Stimulated activated CD8-positive, alpha-beta memory T cell treated with anti-CD3 and anti-CD28 coated beads, Interleukin-15, amount 100 ng/mL, for 4 hours (primary cell): ENCODE measurements at regions not wholly inside any gene's neighbourhood (a gene's known extent, or its start where the extent isn't known, plus 50 kb on each side); places are given as distances from the start of the nearest gene placed in this dataset.

ENCODE experiments used
- DNase-seq, 2 donors: peaks; one replicate each; pipeline ENCODE4 v3.0.0-alpha.2; 2020; ENCODE audit warnings: low read depth in 2 of 2

DNA sequence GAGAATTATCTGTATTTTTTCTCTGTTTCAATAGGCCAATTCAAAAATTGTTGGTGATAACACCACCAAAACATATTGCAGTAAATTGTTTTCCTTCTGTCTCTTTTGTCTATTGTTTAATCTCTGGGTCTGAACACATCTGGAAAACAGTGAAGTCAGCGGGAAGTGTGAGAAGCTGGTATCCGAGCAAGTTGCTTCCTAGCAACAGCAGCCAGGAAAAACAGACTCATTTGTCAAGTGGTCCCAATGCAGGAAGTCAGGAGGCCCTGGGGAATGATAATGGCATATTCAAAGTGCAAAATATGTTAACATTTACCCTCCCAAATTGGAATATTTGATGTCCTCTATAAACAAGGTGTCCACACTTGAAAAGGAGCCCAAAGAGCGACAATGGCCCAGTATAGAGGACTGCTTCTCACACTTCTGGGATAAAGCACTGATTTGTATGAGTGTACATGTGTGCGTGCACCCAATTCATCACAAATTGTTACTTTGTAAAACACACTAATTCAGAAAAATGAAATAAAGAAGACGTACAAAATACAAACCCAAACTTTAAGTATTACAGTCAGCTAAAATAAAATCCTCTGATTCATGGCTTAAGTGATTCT, 515.0 kb downstream of the TBC1D4 start:
- DNase-seq = no peak

DNA sequence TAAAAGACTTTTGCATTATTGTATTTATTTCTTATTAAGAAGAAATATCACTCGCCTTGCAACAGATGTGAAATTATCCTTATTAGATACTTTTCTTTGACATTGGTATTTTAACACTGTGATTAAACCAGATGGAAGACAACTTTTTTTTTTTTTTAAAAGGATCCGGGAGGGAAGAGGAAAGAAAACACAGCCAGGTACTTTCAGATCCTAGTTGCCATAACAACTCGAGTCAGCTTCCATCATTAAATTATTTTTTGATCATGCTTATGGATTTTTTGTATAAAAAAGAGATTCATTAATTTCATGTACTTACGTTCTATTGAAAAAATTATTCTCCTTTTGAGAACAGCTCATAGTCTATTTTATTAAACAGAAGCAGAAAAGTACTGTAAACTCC, 515.7 kb downstream of the TBC1D4 start:
- no peak for DNase-seq

DNA sequence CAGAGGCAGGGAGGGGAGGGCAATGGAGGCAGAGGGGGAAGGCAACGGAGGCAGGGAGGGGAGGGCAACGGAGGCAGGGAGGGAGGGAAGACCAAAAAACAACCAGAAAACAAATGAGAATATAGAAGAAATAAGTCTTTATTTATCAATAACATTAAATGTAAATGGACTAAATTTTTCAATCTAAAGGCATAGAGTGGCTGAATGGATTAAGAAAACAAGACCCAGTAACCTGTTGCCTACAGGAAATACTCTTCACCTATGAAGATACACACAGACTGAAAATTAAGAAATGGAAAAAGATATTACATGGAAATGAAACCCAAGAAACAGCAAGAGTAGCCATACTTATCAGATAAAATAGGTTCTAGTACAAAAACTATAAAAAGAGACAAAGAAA, 536.3 kb downstream of the TBC1D4 start:
- no peak for DNase-seq

DNA sequence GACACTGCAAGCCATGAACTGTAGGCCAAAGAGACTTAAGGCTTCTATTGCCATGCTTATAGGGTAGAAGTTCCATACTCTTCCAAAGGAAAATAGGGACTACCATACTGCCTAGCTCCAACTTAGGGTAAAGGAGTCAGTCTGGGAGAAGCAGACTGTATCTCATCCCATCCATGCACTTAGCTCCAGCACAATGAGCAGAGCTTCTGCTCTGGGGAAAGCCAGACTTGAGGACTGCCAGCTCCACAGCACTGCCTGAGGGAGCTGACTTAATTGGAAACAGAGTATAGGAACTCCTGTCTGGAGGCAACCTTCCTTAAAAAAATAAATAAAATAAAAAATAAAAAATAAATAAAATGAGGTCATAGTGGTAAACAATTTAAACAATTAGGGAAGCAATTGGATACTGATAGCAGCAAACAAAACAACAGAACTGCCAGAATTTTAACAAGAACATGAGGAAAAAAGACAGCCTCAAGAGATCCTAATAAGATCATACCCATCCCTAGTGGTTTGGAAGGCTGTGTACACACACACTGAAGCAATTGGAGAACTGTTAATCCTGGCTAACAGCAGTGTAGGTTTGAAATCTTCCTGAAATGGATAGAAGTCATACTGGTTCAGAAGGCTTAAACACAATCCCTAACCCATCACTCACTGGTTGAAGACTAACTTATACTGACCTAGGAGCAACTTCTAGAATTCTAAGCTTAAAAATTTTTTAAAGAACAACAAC, 550.1 kb downstream of the TBC1D4 start:
- no peak for DNase-seq

DNA sequence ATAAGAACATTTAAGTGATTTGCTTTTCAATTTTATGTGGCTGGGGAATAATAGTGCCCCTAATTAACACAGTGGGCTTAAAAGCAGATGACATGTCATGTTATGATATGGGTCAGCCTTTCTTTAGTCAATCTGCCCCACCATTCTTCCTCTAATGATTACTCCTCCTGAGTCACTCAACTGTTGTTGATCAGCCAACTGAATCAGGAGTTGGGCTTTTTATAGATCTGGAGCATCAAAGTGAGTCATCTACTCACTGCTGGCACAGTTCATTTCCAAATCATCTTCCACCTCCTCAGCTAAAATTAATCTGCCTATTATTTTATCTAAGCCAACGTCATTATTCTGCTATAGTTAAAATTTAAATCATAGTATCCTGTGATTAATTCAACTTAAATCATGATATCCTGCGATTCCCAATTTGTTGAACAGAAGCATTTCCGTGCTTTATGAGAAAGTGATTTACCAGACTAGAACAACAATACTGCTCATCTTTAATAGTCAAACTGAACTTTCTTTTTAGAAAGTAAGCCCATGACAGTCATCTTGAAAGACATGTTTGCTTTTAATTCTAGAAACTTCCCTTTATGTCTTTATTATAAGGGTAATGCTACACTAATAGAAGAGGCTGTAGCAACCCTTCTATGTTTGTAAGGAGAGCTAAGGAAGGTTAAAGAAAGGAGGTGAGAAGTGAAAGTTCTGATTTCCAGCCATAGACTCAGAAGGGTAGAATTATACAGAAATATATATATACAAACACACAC, 551.4 kb downstream of the TBC1D4 start:
- DNase-seq = no peak

DNA sequence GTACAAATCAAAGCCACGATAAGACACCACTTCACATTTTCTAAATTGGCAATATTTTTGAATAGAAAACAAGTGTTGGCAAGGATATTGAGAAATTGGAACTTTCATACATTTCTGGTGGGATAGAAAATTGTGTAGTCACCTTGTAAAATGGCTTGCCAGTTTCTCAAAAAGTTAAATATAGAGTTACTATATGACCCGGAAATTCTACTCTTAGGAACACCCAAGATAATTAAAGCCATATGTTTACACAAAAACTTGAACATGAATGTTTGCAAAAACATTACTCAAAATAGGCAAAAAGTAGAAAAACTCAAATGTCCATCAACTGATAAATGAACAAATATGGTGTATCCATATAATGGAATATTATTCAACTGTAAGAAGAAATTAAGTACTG, 552.5 kb downstream of the TBC1D4 start:
- DNase-seq = no peak

DNA sequence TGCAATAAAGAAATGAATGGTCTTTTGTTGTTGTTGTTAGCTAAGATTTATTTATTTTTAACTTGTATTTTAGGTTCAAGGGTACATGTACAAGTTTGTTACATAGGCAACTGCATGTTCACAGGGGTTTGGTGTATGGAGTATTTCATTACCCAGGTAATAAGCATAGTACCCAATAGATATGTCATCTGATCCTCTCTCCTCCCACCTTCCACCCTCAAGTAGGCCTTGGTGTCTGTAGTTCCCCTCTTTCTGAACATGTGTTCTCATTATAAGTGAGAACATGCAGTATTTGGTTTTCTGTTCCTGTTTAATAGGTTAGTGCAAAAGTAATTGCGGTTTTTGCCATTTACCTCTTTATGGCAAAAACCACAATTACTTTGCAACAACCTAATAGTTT, 554.1 kb downstream of the TBC1D4 start:
- no peak for DNase-seq

DNA sequence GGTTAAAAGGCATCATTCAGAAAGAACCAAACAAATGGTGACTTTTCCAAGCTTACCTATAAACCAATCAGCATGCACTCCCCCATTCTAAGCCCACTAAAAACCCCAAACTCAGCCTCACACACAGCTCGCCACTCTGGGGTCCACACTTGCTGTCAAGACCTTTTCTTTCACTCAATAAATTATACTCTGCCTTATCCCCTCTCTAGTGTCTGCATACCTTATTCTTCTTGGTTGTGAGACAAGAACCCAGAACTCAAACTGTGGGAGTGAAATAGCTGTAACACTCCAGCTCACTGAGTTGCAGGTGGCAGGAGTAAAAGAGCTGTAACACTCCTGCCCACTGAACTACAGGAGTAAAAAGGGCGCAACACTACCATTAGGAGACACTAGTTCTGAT, 559.0 kb downstream of the TBC1D4 start:
- no peak for DNase-seq

DNA sequence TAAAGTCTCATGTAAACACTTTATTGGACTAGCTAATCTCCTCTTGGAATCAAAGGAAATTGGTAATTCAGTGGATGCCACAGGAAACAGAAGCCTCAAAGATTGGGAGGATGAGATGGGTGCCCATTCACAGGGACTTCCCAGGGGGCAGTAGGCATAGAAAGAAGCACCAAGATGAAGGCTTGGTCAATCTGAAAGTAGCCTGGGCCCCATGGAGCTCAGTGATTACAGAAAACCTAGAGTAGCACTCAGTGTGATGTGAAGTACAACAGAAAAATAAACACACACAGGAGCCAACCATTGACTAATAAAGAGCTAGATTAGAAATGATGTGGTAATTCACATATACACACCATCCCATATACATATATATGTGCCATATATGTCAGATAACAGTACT, 560.6 kb downstream of the TBC1D4 start:
- DNase-seq = no peak

DNA sequence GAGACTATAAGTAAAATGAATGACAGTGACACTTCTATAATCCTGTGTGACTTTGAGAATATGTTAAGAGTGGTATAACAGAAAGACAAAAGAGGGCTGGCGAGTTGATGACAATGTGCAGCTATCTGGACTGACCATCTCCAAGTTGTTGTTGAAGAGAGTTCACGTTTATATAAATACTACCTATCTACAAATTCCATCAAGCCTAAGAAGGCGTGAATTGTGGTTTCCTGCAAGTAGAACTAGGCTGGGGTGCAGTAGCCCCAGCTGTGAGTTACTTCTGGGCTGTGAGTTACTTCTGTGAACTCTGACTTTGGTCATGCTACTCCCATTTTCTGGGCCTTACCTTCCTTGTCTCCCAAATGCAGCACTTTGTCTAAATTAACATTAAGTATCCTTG, 561.0 kb downstream of the TBC1D4 start:
- no peak for DNase-seq

DNA sequence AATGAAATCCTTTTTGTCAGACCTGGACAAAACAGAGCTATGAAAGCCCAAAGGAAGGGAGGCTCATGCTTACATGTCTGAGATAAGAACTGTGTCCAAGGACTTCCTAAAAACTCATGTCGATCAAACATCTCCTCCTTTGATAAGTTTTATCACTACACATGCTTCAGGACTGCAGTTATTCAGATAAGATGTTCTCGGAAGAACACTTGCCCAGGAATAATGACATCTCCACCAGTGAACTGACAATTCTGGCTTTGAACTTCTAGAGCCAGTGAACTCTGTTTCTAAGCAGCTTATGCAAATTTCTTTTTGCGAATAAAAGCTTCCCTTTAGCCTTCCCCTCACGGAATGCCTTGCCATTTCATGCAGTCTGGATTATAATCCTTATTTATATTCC, 561.6 kb downstream of the TBC1D4 start:
- DNase-seq = no peak

DNA sequence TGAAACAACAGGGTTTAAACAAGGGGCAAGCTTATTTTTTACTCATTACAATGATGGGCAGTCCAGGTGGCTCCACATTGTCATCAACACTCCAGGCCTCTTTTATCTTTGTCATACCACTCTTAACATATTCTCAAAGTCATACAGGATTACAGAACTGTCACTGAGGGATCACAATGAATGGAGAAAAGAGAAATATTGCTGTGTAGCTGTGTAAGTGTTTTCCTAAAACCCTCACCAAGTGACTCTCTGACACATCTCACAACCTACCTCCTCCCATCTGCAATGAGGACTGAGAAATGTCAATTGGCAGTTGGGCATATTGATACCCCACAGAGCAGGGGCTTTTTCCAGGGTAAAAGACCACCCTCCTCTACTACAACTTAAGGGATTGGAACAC, 562.1 kb downstream of the TBC1D4 start:
- DNase-seq = no peak

DNA sequence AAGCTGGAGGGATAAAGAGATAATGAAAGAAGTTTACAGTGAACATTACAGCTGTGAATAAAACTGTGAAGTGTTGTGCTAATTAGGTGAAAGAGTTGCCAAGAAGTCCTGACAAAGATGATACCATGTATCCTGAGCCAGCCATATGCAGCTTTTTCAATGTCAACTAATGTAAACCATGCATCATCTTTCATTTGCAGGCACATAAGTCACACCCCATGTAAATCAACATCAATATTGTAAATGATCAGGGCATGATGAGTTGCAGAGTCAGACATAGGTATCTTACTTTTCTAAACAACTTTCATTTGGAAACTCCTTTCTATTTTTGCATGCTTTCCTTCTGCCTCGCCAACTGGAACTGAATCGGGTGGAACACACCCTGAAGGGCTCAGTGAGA, 569.1 kb downstream of the TBC1D4 start:
- no peak for DNase-seq

DNA sequence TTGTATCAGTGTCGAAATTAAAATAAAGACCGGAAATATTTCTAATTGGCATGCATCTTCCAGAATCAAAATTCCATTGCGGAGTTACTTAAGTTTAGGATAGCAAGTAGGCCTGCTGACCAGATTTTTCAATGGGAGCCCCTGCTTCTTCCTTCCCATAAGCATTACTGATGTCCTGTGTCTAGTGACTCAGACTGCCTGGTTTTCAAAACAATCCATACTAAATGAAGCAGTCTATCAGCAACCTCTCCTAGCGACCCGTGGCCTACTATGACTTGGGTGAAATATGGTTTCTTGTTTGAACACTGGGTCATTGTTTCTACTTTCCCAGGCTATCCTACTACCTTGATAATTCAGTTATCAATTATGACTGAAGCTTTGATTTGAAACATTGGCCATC, 571.6 kb downstream of the TBC1D4 start:
- no peak for DNase-seq

DNA sequence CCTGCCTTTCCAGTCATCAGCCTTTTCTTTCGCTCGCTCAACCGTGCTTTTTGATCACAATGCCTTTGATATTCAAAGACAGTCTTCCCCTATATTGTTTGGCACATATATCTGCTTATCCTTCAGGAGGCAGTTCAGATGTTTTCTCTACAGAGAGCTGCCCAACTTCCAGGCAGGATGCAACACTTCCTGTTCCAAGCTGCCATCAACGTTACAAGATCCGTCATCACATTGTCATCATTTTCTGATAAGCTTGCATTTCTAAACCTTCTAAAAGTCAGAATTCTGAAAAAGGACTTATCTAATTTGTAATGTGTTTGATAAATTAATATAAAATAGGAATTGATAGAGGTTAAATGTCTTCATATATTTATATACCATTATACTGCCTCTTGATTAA, 574.2 kb downstream of the TBC1D4 start:
- no peak for DNase-seq

DNA sequence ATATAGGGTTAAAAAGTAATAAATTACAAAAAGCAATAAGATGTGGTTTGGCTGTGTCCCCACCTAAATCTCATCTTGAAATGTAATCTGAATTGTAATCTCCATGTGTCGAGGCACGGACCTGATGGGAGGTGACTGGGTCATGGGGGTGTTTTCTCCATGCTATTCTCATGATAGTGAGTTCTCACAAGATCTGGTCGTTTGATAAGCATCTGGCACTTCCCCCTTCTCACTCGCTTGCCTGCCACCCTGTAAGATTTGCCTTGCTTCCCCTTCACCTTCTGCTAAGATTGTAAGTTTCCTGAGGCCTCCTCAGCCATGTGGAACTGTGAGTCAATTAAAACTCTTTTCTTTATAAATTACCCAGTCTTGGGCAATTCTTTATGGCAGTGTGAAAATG, 577.4 kb downstream of the TBC1D4 start:
- no peak for DNase-seq

DNA sequence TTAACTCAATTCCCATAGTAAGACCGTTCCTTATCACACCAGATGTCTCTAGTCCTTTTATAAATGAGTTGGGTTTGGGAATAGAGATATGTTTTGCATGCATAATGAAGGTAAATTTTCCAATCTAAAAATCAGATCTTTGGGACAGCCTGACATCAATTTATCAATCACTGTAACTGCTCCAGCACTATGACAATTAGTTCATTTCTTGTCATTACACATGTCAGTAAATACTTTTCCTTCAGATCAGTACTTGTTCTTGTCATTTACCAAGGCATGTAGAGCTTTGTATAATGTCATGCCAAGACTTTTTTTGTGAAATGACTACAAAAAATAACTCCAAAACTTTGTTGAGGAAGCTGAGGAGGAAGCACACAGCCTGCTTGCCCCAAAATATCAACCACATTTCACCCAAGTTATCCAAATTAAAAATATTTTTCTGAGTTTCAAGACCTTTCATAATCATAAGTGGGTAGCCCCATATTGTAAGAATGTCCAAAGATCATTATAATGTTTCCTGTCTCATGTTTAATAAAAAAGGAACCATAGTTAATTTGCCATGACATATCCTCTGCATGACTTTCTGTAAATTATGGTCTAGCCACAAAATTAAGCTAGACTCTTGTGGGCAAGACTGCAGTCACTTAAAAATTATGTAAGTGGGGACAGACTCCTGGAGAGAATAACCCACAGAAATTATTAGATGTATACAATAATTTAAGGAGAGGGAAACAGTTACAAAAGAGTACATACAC, 586.8 kb downstream of the TBC1D4 start:
- no peak for DNase-seq

DNA sequence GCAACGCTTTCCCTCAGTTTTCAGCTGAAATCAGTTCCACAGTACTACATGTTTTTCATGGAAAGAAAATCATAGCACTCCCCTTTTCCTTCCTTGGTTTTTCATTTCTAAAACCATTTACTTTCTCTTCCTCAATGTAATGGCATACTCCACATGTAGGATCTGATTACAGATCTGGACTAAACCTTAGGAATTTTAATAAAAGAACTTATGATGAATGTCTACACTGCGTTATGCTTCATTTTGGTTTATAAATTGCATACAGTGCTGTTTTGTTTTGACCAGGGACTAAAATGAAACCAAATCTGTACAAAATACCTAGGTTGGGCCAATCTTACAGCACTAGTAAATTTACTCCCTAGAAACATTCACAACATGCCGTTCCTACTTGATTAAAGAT, 589.9 kb downstream of the TBC1D4 start:
- DNase-seq = no peak

DNA sequence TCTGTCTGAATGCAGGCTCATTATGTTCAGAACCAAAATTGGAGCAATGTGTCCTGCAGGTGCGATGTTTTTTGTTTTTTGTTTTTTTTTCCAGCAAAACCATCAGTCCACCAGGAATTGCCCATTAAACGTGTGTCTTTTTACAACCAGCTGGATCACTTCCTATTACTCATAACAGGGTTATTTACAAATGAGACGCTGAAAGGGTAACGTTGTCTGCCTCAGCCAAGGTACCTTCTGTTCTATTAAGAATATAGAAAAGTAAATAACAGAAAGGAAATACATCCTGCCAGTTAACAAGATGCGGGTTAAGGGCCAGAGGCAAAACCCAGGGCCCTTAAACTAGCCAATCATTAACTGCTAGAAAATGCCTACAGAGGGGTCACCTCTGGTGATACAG, 590.4 kb downstream of the TBC1D4 start:
- DNase-seq = no peak

DNA sequence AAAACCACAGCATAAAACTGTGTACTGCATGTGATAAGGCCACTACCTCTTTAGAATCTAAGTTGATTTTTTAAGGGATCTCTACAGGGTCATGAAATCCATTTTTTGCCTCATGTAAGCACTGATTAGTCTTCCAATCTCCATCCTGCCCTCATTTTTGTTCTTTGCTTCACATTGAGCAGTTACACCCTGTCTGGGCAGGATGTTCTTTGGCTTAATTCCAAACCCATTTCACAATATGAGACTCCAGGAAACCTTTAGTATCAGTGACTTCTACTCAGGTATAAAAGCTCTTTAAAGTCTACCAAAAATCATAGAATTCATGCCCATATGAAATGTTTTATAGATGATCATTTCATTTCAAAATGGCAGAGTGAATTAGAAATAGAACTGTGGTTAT, 592.6 kb downstream of the TBC1D4 start:
- DNase-seq = no peak

DNA sequence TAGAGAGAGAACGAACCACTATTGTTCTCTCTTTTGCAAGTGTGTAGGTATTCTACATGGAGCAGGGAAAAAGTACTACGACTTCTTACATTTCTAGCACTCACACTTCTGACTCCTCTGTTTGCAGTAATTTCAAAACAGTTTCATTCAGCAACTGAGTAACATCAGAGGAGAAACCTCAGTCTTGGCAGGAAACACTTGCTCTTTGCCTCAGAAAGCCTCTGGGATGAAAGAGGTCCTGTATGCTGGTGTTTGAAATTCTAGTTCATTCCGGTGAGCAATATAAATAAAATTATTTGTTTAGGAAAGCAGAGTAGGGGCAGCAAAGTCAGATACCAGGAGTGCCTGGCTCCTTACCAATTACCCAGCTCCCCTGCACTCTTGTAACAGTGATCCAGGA, 595.5 kb downstream of the TBC1D4 start:
- DNase-seq = no peak

DNA sequence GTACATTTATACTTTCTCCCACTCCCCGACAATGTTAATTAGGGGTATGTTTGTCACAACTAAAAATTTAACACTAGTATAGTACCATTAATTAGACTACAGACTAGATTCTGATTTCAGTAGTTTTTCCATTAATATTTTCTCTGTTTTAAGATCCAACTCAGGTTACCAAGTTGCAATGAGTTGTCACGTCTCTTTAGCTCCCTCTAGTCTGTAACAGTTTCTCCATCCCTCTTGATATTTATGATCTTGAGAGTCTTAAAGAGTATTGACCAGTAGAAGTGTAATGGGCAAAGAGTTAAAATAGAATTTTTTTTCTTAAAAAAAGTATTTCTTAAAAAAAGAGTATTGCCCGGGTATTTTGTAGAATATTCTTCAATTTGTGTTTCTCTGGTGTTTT, 598.1 kb downstream of the TBC1D4 start:
- DNase-seq = no peak
